ENCODE measurements at regions not wholly inside any gene's neighbourhood (a gene's known extent, or its start where the extent isn't known, plus 50 kb on each side); places are given as distances from the start of the nearest gene placed in this dataset.

- TF ChIP-seq CTCF (IDR thresholded peaks at IDR 0.05) (no peak), POLR2A (IDR thresholded peaks at IDR 0.05) (no peak)
Observed at GRCh38 chr4:116005806-116006088, 892.3 kb upstream of the NDST4 start.
